ENCODE measurements at regions not wholly inside any gene's neighbourhood (a gene's known extent, or its start where the extent isn't known, plus 50 kb on each side); places are given as distances from the start of the nearest gene placed in this dataset.

DNA sequence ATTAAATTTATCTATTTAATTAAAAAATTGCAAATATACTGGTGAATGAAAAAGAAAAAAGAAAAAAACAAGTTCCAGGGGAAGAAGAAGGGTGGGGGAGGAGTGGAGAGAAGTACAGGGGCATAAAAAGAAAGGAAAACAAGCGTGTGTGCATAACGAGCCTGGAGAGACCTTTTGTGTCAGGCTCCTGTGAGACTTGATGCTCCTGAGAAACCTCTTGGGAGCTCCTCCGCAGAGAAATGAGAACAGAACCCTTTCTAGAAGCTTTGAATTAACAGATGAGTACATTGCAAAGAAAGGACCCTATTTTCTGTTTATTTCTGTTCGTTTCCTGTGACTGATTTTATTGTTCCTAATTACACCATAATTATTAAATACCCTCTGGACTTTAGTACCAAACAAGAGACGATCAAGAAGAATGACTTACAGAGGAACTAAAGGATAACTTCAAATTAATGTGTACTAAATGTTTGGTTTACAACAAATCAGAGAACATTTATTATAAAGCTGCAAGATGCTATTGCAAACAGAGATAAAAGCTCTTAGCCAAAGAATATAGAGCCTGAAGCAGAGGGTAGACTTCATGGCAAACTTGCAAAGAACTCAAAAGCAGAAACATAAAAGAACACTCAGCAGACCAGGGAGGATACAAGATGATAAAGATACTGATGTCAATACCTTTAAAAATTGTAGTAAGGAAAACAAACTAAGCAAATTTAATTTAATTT, 74.7 kb downstream of the DPPA2 start:
- Mint-ChIP-seq H3K4me3 (no peak overlapping the region), H3K27me3 (no peaks in the 10 kb centered on the region), H3K4me1 (no peaks in the 10 kb centered on the region), H3K9me3 (peaks cover 0 to 8% (median 5%) of the 10 kb centered on the region in 7 donors), H3K36me3 (no peaks in the 10 kb centered on the region), H3K27ac (no peak overlapping the region)
- Histone ChIP-seq H3K4me3 (ENCODE audit: low read depth, low read length) (no peak overlapping the region), H3K27me3 (ENCODE audit: control insufficient read depth, insufficient read depth, low read length) (no peaks in the 10 kb centered on the region), H3K4me1 (ENCODE audit: control insufficient read depth, insufficient read depth, low read length, poor library complexity, severe bottlenecking) (no peaks in the 10 kb centered on the region), H3K9me3 (ENCODE audit: control insufficient read depth in 2 of 2, low read length in 2 of 2) (no peaks in the 10 kb centered on the region), H3K36me3 (ENCODE audit: control insufficient read depth, insufficient read depth, low read length) (no peaks in the 10 kb centered on the region), H3K27ac (ENCODE audit: insufficient read depth, low read length, poor library complexity, severe bottlenecking) (no peak overlapping the region)
- ATAC-seq (ENCODE audit: low read depth in 2 of 2) = no peak
- no peak for DNase-seq

DNA sequence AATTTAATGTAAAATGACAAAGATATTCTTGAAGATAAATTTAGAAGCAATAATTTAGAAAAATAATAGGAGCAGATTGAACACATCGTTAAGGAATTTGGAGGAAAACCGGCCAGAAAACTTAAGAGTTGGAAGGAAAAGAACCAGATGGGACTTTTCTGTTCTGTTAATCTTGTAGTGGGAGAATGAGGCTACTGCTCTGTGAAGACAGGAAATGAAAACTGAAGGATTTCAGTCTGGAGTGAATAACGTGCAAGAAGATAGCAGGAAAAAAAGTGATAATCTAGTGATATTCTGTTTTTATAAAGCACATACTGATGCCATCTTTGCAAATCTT, 74.2 kb downstream of the DPPA2 start:
- no peak for DNase-seq
- no peaks in the 10 kb centered on the region for H3K4me1 ChIP-seq (ENCODE audit: control insufficient read depth, insufficient read depth, low read length, poor library complexity, severe bottlenecking)

More for the DNA sequence above, 74.2 kb downstream of the DPPA2 start:
- H3K4me1 Mint-ChIP-seq = no peaks in the 10 kb centered on the region
- no peaks in the 10 kb centered on the region for H3K36me3 Mint-ChIP-seq
- no peak overlapping the region for H3K4me3 ChIP-seq (ENCODE audit: low read depth, low read length)
- H3K36me3 ChIP-seq (ENCODE audit: control insufficient read depth, insufficient read depth, low read length) = no peaks in the 10 kb centered on the region
- H3K9me3 Mint-ChIP-seq = peaks cover 0 to 8% (median 4%) of the 10 kb centered on the region in 7 donors
- H3K27me3 Mint-ChIP-seq = no peaks in the 10 kb centered on the region
- no peak overlapping the region for H3K27ac ChIP-seq (ENCODE audit: insufficient read depth, low read length, poor library complexity, severe bottlenecking)
- H3K4me3 Mint-ChIP-seq = no peak overlapping the region
- H3K27me3 ChIP-seq (ENCODE audit: control insufficient read depth, insufficient read depth, low read length) = no peaks in the 10 kb centered on the region
- H3K9me3 ChIP-seq (ENCODE audit: control insufficient read depth in 2 of 2, low read length in 2 of 2) = no peaks in the 10 kb centered on the region
- no peak for ATAC-seq (ENCODE audit: low read depth in 2 of 2)
- no peak overlapping the region for H3K27ac Mint-ChIP-seq

Measured in CD4-positive, CD25-positive, alpha-beta regulatory T cell (primary cell).